Common myeloid progenitor, CD34-positive (primary cell): ENCODE measurements at regions not wholly inside any gene's neighbourhood (a gene's known extent, or its start where the extent isn't known, plus 50 kb on each side); places are given as distances from the start of the nearest gene placed in this dataset.
"Not testable (repeated sequence)": the region's sequence is repeated elsewhere in the genome, so short reads cannot be mapped to it uniquely, and the experiment has no call there.

Experiments
- CTCF ChIA-PET: fragments of 350-600 bp; sonication (Branson Sonifier 250); formaldehyde crosslinking; loops from one replicate; lab custom pipeline; 2021; ENCODE audit warnings: antibody characterized with exemption; lab: Charles Lee
- POLR2A ChIA-PET: fragments of 350-600 bp; sonication (Branson Sonifier 250); formaldehyde crosslinking; loops from one replicate; lab custom pipeline; 2021; ENCODE audit warnings: antibody characterized with exemption; lab: Charles Lee
- DNase-seq, 3 donors: peaks; one replicate each; pipeline versions ENCODE4 v3.0.0 to v3.0.0-alpha.2; 2013
- H3K27ac ChIP-seq, 2 experiments: 1 replicate in 1 of 2; 2 replicates in 1 of 2; pipeline ENCODE4 v1.7.0; 2013; ENCODE audit warnings: inconsistent platforms in 2 of 2, low read length in 2 of 2, mild to moderate bottlenecking in 2 of 2, low read depth in 1 of 2, moderate library complexity in 1 of 2; ENCODE audit not compliant: severe bottlenecking in 2 of 2, insufficient read depth in 1 of 2, poor library complexity in 1 of 2
- H3K27me3 ChIP-seq, 5 experiments: replicated peaks in 2 of 5; 1 replicate in 3 of 5; 2 replicates in 2 of 5; pipeline versions ENCODE4 v1.6.1 to v1.7.0; 2013; ENCODE audit warnings: low read length in 4 of 5, mild to moderate bottlenecking in 2 of 5, moderate library complexity in 2 of 5, inconsistent platforms in 1 of 5; ENCODE audit not compliant: insufficient read depth in 5 of 5, control insufficient read depth in 4 of 5
- H3K36me3 ChIP-seq, 4 experiments: 1 replicate in 2 of 4; 2 replicates in 2 of 4; pipeline versions ENCODE4 v1.6.1 to v1.7.0; 2013; ENCODE audit warnings: low read length in 3 of 4, control low read depth in 1 of 4, mild to moderate bottlenecking in 1 of 4; ENCODE audit not compliant: control insufficient read depth in 4 of 4, insufficient read depth in 4 of 4
- H3K4me1 ChIP-seq, 4 experiments: 1 replicate in 3 of 4; 2 replicates in 1 of 4; pipeline versions ENCODE4 v1.6.1 to v1.7.1; 2013; ENCODE audit warnings: low read length in 3 of 4, mild to moderate bottlenecking in 3 of 4, control low read depth in 1 of 4, inconsistent platforms in 1 of 4, moderate library complexity in 1 of 4; ENCODE audit not compliant: control insufficient read depth in 4 of 4, insufficient read depth in 4 of 4; ENCODE audit errors: control extremely low read depth in 1 of 4
- H3K4me3 ChIP-seq, 7 experiments: 1 replicate in 4 of 7; 2 replicates in 3 of 7; pipeline versions ENCODE4 v1.5.1 to v1.7.0; 2013; ENCODE audit warnings: mild to moderate bottlenecking in 7 of 7, low read length in 6 of 7, moderate library complexity in 6 of 7, inconsistent platforms in 2 of 7, low read depth in 2 of 7, control low read depth in 1 of 7; ENCODE audit not compliant: insufficient read depth in 4 of 7, control insufficient read depth in 1 of 7; ENCODE audit errors: extremely low read depth in 1 of 7
- H3K9me3 ChIP-seq, 5 experiments: 1 replicate in 4 of 5; 2 replicates in 1 of 5; pipeline versions ENCODE4 v1.6.1 to v1.7.1; 2013; ENCODE audit warnings: low read length in 4 of 5, mild to moderate bottlenecking in 2 of 5, inconsistent platforms in 1 of 5, low read depth in 1 of 5, moderate library complexity in 1 of 5; ENCODE audit not compliant: control insufficient read depth in 4 of 5, insufficient read depth in 2 of 5; ENCODE audit errors: control extremely low read depth in 1 of 5
- WGBS: methylation state at CpG from one replicate; pipeline ENCODE4 v1.1.5; 2013; ENCODE audit not compliant: insufficient coverage; 5-methylcytosine and 5-hydroxymethylcytosine counted together

GRCh38 chr3:165960825-165961224, 123.6 kb upstream of the BCHE start:
- H3K36me3 ChIP-seq, DNase-seq, CTCF ChIA-PET, POLR2A ChIA-PET, H3K9me3 ChIP-seq, H3K27me3 ChIP-seq, H3K4me3 ChIP-seq, H3K4me1 ChIP-seq, H3K27ac ChIP-seq: not testable (repeated sequence)
- 100% methylated on average over 1 of the region's 3 CpGs for WGBS

GRCh38 chr3:165954171-165954570, 116.9 kb upstream of the BCHE start:
- Histone ChIP-seq H3K9me3 (no peaks in the 10 kb centered on the region), H3K27ac (no peak overlapping the region), H3K36me3 (no peaks in the 10 kb centered on the region), H3K4me3 (no peak overlapping the region), H3K27me3 (no peaks in the 10 kb centered on the region), H3K4me1 (no peaks in the 10 kb centered on the region)
- ChIA-PET CTCF (no interaction called here), POLR2A (no interaction called here)
- WGBS: no CpG with 5 or more reads among the region's 2 CpGs
- no peak for DNase-seq

DNA sequence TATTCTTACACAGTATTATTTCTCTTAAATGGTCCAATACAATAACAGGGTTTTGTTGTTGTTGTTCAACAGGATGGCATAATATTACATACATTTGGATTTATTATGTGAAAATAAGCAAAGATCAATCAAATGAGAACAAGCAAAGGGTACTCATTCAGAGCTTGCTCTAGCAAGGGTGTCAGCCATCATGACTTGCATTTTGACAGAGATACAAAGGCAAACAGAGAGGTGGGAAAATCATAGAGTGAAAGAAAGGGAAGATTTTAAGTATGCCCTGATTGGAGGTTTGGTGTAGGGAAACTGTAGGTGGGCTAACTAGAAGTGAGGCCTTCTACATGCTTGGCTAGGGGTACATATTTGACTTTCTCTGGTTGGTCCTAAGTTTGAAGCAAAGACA, 109.1 kb upstream of the BCHE start:
- H3K9me3 ChIP-seq: peaks cover 0 to 1% (median 0%) of the 10 kb centered on the region in 5 experiments
- H3K4me1 ChIP-seq: no peaks in the 10 kb centered on the region
- no peaks in the 10 kb centered on the region for H3K36me3 ChIP-seq
- no peak overlapping the region for H3K27ac ChIP-seq
- no peak for DNase-seq
- H3K27me3 ChIP-seq: no peaks in the 10 kb centered on the region
- CTCF ChIA-PET: no interaction called here
- POLR2A ChIA-PET: no interaction called here
- H3K4me3 ChIP-seq: no peak overlapping the region

- Histone ChIP-seq H3K9me3 (peaks cover 0 to 2% (median 0%) of the 10 kb centered on the region in 5 experiments), H3K27me3 (no peaks in the 10 kb centered on the region), H3K36me3 (no peaks in the 10 kb centered on the region), H3K27ac (no peak overlapping the region), H3K4me3 (no peak overlapping the region), H3K4me1 (no peaks in the 10 kb centered on the region)
- ChIA-PET CTCF (no interaction called here), POLR2A (no interaction called here)
- no peak for DNase-seq
- 80% methylated on average over 1 of the region's 1 CpG for WGBS
Observed at GRCh38 chr3:165938986-165939540, 101.8 kb upstream of the BCHE start.

GRCh38 chr3:165936081-165936480, 98.9 kb upstream of the BCHE start:
- H3K9me3 ChIP-seq, H3K27ac ChIP-seq, H3K27me3 ChIP-seq, POLR2A ChIA-PET, DNase-seq, CTCF ChIA-PET, H3K4me3 ChIP-seq, H3K36me3 ChIP-seq, H3K4me1 ChIP-seq: not testable (repeated sequence)
- no CpG with 5 or more reads among the region's 1 CpG for WGBS

- H3K4me1 ChIP-seq, H3K9me3 ChIP-seq, DNase-seq, H3K27me3 ChIP-seq, H3K36me3 ChIP-seq, H3K4me3 ChIP-seq, POLR2A ChIA-PET, H3K27ac ChIP-seq, CTCF ChIA-PET: not testable (repeated sequence)
- 99% methylated on average over 16 of the region's 29 CpGs for WGBS
Observed at GRCh38 chr3:165924301-165924791, 87.1 kb upstream of the BCHE start.

- no peaks in the 10 kb centered on the region for H3K36me3 ChIP-seq
- H3K27me3 ChIP-seq: no peaks in the 10 kb centered on the region
- ChIA-PET POLR2A (no interaction called here), CTCF (interaction anchor here (1.7 kb wide), 1 partner anchor 25 kb away, joined by 5 read pairs; no protein-coding TSS in a partner anchor)
- DNase-seq: peak in 1 of 3 donors; percentile 26
- WGBS: 79% methylated on average over 4 of the region's 5 CpGs
- H3K4me3 ChIP-seq: no peak overlapping the region
- no peaks in the 10 kb centered on the region for H3K9me3 ChIP-seq
- no peak overlapping the region for H3K27ac ChIP-seq
- peaks cover 0 to 14% (median 5%) of the 10 kb centered on the region in 4 experiments for H3K4me1 ChIP-seq
Observed at GRCh38 chr3:165920984-165921383, 83.8 kb upstream of the BCHE start.
